OCI-LY1 (cell line): ENCODE measurements at regions not wholly inside any gene's neighbourhood (a gene's known extent, or its start where the extent isn't known, plus 50 kb on each side); places are given as distances from the start of the nearest gene placed in this dataset.

Experiments
- H2AFZ ChIP-seq: fragments of 200-600 bp; sonication (generic), shearing (Covaris generic); 2 replicates; pipeline ENCODE4 v1.6.0; 2014; ENCODE audit warnings: antibody characterized with exemption, mild to moderate bottlenecking, low read length
- H3F3A ChIP-seq: fragments of 200-600 bp; sonication (generic), shearing (Covaris generic); 2 replicates; pipeline ENCODE4 v1.6.0; 2014; ENCODE audit warnings: mild to moderate bottlenecking, antibody characterized with exemption, low read length, moderate library complexity; ENCODE audit not compliant: insufficient read depth
- H3K27ac ChIP-seq: fragments of 200-600 bp; sonication (generic); 2 replicates; pipeline ENCODE4 v1.5.1; 2014; ENCODE audit warnings: low read length, mixed run types, mild to moderate bottlenecking, low read depth; ENCODE audit not compliant: poor library complexity, severe bottlenecking
- H3K27me3 ChIP-seq: fragments of 200-600 bp; sonication (generic); 2 replicates; pipeline ENCODE4 v1.6.0; 2014; ENCODE audit warnings: antibody characterized with exemption, mild to moderate bottlenecking, low read length, moderate library complexity; ENCODE audit not compliant: insufficient read depth
- H3K36me3 ChIP-seq: fragments of 200-600 bp; sonication (generic); 2 replicates; pipeline ENCODE4 v1.6.1; 2014; ENCODE audit warnings: mild to moderate bottlenecking, antibody characterized with exemption, low read length, moderate library complexity, mixed read lengths; ENCODE audit not compliant: insufficient read depth
- H3K4me1 ChIP-seq: fragments of 200-600 bp; sonication (generic); 2 replicates; pipeline ENCODE4 v1.5.1; 2014; ENCODE audit warnings: mild to moderate bottlenecking, low read length, moderate library complexity; ENCODE audit not compliant: insufficient read depth, severe bottlenecking
- H3K4me2 ChIP-seq: fragments of 200-600 bp; sonication (generic), shearing (Covaris generic); 2 replicates; pipeline ENCODE4 v1.6.1; 2014; ENCODE audit warnings: low read length
- H3K4me3 ChIP-seq: fragments of 200-600 bp; sonication (generic); 2 replicates; pipeline ENCODE4 v1.5.1; 2014; ENCODE audit warnings: low read length, low read depth, mild to moderate bottlenecking, mixed read lengths; ENCODE audit not compliant: poor library complexity, severe bottlenecking
- H3K79me2 ChIP-seq: fragments of 200-600 bp; shearing (Covaris generic); 2 replicates; pipeline ENCODE4 v1.6.1; 2016; ENCODE audit warnings: mixed run types, low read length, mixed read lengths; ENCODE audit not compliant: insufficient read depth
- H3K9ac ChIP-seq: fragments of 200-600 bp; sonication (generic), shearing (Covaris generic); 2 replicates; pipeline ENCODE4 v1.6.1; 2014; ENCODE audit warnings: mild to moderate bottlenecking, low read length, mixed read lengths
- H3K9me2 ChIP-seq: fragments of 200-600 bp; sonication (generic), shearing (Covaris generic); 2 replicates; pipeline ENCODE4 v1.6.1; 2014; ENCODE audit warnings: low read depth, mild to moderate bottlenecking, low read length, mixed read lengths
- H3K9me3 ChIP-seq: fragments of 200-600 bp; shearing (Covaris generic); 2 replicates; pipeline ENCODE4 v1.6.1; 2014; ENCODE audit warnings: low read length, mixed read lengths
- H4K20me1 ChIP-seq: fragments of 200-600 bp; sonication (generic), shearing (Covaris generic); 2 replicates; pipeline ENCODE4 v1.6.0; 2016; ENCODE audit warnings: mild to moderate bottlenecking, low read length; ENCODE audit not compliant: insufficient read depth
- CTCF ChIP-seq: fragments of 200-600 bp; sonication (generic), shearing (Covaris generic); IDR thresholded peaks from 2 replicates; pipeline ENCODE4 v1.5.1; 2017; ENCODE audit warnings: mild to moderate bottlenecking, antibody characterized with exemption, low read length, moderate library complexity, mixed read lengths
- EZH2 ChIP-seq: fragments of 200-600 bp; sonication (generic), shearing (Covaris generic); IDR thresholded peaks from 2 replicates; pipeline ENCODE4 v1.8.0; 2017; ENCODE audit warnings: borderline replicate concordance, mixed run types, mild to moderate bottlenecking, antibody characterized with exemption, low read length, moderate library complexity, mixed read lengths

- H3K27me3 ChIP-seq, result no peaks in the 10 kb centered on the region
- H3K4me1 ChIP-seq, result no peaks in the 10 kb centered on the region
- no peaks in the 10 kb centered on the region for H3K36me3 ChIP-seq
- H3K9me2 ChIP-seq, result no peaks in the 10 kb centered on the region
- no peak overlapping the region for H3K4me2 ChIP-seq
- no peaks in the 10 kb centered on the region for H4K20me1 ChIP-seq
- no peak for TF ChIP-seq EZH2
- no peak for TF ChIP-seq CTCF
- H3K9me3 ChIP-seq, result no peaks in the 10 kb centered on the region
- no peak overlapping the region for H3K4me3 ChIP-seq
- H3F3A ChIP-seq, result no peaks in the 10 kb centered on the region
- no peak overlapping the region for H3K9ac ChIP-seq
- no peak overlapping the region for H2AFZ ChIP-seq
- no peaks in the 10 kb centered on the region for H3K79me2 ChIP-seq
- H3K27ac ChIP-seq, result no peak overlapping the region
Measured at GRCh38 chr16:54488729-54489128, 202.1 kb upstream of the IRX3 start.

- Histone ChIP-seq H3F3A (no peaks in the 10 kb centered on the region), H3K4me3 (no peak overlapping the region), H3K9me3 (no peaks in the 10 kb centered on the region), H3K36me3 (no peaks in the 10 kb centered on the region), H4K20me1 (no peaks in the 10 kb centered on the region), H3K4me1 (no peaks in the 10 kb centered on the region), H2AFZ (no peak overlapping the region), H3K9me2 (no peaks in the 10 kb centered on the region), H3K27me3 (no peaks in the 10 kb centered on the region), H3K9ac (no peak overlapping the region), H3K27ac (no peak overlapping the region), H3K79me2 (no peaks in the 10 kb centered on the region), H3K4me2 (no peak overlapping the region)
- TF ChIP-seq EZH2, result no peak
- TF ChIP-seq CTCF, result no peak
Measured at GRCh38 chr16:54487933-54488332, 201.3 kb upstream of the IRX3 start.

DNA sequence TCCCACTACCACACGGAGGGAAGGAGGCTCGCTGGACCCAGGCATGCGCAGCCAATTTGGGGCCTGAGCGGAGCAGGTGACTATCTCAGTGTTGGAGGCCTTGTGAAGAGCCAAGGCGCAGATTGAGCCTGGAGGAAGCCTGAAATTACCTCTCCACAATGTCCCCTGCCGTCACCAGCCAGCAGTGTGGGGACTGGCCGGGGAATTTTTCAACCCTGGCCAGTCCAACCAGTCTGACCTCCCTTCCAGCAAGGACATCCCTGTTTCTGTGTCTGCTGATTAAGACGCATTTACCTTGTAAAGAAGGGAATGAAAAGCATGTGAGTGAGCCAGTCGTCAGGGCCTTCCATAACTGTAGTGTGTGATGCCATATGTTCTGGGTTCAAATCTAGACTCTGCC lies 198.1 kb upstream of the IRX3 start:
- Histone ChIP-seq H3K9me3 (no peaks in the 10 kb centered on the region), H3F3A (no peaks in the 10 kb centered on the region), H4K20me1 (no peaks in the 10 kb centered on the region), H3K36me3 (no peaks in the 10 kb centered on the region), H3K9me2 (no peaks in the 10 kb centered on the region), H3K4me3 (no peak overlapping the region), H2AFZ (no peak overlapping the region), H3K27me3 (no peaks in the 10 kb centered on the region), H3K4me2 (no peak overlapping the region), H3K9ac (no peak overlapping the region), H3K79me2 (no peaks in the 10 kb centered on the region), H3K27ac (no peak overlapping the region), H3K4me1 (no peaks in the 10 kb centered on the region)
- TF ChIP-seq EZH2, result no peak
- TF ChIP-seq CTCF, result no peak
